ENCODE measurements at regions not wholly inside any gene's neighbourhood (a gene's known extent, or its start where the extent isn't known, plus 50 kb on each side); places are given as distances from the start of the nearest gene placed in this dataset.
"Not testable (repeated sequence)": the region's sequence is repeated elsewhere in the genome, so short reads cannot be mapped to it uniquely, and the experiment has no call there.

DNA sequence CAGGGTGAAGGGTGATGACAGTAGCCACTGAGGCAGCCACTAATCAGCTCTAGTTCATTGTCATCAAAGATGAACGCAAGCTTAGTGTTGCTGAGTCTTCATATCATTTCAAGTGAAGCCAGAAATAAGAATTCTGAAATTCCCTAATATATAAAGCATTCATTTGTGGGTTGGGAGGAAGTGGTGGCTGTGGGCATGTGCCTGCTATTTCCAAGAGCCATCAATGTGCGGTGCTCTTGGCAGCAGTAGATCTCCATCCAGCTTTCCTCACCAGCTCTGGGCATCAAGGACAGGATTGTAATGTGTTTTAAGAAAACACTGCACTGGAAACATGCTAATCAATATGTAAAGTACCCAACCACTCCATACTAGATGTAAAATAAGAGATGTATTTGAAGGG is 202.5 kb upstream of the AHR start:
- DNase-seq = no peak

DNA sequence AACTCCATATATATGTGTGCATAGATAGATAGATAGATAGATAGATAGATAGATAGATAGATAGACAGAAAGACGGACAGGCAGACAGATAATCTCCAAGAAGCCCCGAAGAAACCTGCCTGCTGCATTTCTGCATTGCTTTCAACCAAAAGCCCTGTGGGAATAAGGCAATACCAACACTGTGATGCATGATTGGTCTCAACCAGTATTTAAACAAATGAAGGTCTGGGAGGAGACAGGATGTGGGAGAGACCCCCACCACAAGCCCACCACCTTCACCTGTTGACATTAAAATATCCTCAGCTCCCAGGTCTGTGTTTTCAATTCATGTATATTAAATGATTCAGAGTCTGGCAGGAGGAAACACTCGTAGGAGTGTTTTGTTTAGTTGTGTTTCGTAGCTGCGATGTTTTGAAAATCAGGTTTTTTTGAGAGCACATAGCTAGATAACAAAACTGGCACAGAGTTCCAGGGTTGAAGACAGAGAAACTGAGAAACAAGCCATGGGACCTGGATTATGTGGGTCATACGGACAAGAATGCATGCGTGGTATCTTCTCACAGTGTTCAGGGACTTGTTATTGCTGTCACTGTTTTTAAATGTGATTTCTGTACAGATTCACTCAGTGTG is 200.7 kb upstream of the AHR start:
- no peak for DNase-seq

- DNase-seq = no peak
These were observed 199.9 kb upstream of the AHR start for GRCh38 chr7:17098515-17098914.

DNA sequence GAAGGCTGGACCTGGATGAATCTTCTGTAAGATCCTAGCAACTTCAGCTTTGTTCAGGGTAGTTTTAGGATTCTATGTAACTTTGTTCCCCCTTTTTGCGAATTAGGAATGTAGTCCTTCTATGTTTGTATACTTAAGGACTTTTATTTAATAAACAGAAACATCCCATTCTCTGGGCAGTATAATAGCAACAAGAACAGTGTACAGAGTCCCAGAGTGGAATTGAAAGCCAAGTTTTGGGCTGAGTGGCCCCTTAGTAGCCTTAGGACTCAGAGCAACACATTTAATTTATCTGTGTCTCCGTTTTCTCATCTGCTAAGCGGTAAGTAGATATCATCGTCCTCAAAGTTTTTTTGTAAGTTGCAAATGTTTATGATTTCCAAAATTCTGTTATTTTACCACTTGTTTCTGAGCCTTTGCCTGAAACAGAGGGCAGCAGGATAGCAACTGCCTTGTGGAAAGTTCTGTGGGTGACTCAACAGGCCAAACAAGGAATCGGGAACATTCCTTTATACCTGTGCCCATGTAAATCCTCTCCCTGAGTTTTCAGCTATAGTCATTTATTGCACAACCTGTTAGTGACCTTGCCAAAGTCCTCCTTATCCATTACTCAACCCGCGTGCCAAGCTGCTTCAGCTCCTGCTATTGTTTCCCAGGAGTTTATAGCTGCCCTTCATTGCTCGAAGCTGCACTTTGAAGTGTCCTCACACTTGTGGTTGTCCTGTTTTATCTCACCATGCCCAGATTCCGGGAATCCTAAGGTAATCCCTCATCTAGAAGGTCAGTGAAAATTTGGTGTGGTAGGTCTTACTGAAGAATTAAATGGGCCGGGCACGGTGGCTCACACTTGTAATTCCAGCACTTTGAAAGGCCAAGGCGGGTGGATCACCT is 199.1 kb upstream of the AHR start:
- no peak for DNase-seq

- DNase-seq = not testable (repeated sequence)
These were observed 198.4 kb upstream of the AHR start for GRCh38 chr7:17099974-17100509.

GRCh38 chr7:17101207-17101696 is 197.2 kb upstream of the AHR start:
- DNase-seq = no peak

DNA sequence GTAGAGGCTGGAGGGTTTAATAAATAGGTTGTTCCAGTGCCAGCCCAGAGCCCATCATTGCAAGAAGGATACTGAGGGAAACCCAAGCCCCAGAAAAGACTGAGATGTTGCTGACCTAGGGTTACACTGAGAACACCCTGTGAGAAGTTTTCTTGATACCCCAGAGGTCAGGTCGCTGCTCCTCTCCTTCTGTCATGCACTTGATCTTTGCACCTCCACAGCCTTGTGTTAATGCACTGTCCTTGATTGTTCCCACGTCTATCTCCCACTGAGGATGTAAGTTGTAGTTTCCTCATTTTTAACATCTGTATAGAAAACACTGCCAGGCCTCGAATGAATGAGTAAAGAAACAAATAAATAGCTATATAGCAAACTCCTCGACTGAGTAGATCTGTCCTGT is 195.3 kb upstream of the AHR start:
- DNase-seq = no peak

DNA sequence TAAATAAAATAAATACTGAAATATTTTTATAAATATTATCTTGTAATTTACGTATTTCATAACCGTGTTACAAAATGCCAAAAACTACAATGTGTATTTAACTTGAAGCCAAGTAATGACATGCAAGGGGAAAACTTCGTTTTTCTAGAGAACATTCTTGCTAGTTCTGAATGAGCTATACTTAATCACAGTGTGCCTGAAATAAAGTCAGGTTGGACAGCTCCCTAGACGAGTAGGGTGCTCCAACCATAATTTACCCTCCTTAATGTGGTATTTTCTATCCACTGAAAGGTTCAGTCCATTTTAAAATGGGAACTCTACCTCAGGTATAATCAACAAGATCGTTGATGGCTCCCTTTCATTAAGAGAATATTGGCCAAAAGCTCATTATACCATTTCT is 194.5 kb upstream of the AHR start:
- no peak for DNase-seq

DNA sequence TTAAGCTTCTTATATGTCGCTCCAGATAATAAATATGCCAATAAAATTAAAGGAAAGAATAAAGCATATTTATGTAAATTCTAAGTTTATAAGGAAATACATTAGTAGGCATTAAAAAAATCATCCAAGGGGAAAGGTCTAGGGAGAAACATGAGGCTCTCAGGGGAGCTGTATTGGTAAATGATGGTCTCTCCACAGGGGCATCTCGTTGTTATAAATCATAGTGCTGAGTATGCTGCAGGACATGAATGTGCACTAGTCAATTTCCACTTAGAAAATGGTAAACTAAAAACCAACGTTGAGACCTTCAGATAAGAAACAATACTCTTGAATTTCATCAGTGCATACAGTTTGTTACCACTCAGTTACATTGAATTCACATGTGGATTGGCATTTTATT is 194.0 kb upstream of the AHR start:
- DNase-seq = no peak

GRCh38 chr7:17105701-17106100 is 192.8 kb upstream of the AHR start:
- DNase-seq = no peak

DNA sequence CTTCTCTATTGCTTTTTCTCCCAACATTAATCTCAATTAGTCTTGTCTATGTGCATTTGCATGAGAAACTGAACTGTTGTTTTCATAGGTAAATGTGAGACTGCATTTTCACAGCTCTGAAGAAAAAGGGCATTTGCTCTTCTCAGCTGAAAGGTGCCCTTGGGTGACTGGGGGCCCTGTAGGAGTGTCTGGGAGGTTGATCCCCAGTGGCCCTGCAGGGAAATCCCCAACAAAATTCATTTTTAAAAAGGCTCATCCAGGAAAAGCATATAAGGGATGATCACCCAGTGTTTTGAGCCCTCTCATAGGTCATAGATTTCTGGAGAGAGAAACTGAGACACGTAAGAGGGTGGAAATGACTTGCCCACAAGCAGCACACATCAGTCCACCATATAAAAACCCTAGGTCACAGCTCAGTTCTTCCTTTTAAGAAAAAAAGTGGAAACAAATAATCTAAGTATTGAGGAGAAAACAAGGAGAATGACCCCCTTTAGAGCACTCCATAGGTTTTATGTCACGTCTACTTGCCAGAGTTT is 190.3 kb upstream of the AHR start:
- DNase-seq = no peak

DNA sequence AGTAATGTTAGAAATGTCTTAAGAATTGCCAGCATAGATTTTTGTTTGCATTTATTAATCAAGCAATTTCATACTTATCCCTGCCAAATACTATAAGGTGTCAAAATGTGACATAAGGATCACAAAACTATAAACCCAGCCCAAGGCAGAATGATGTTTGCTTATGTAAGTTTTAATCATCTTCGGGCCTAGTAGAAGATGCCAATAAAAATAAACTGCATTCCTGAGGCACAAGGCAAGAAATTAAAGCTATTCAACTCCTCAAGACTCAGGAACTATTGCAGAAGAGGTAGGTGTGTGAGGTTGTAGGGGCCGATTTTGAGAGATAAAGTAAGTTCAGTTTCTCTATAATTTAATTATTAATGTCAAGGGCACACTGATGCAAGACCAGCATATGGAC is 189.4 kb upstream of the AHR start:
- no peak for DNase-seq

GRCh38 chr7:17113770-17114169 is 184.7 kb upstream of the AHR start:
- DNase-seq = not testable (repeated sequence)

DNA sequence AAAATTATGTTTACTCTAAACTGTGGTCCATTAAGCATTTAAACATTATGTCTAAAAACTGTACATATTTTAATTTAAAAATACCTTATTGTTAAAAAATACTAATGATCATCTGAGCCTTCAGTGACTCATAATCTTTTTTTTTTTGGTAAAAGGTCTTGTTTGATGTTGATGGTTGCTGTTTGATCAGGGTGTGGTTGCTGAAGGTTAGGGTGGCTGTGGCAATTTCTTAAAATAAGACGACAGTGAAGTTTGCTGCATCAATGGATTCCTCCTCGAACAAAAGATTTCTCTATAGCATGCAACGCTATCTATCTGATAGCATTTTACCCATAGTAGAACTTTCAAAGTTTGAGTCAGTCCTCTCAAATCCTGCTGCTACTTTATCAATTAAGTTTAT is 180.0 kb upstream of the AHR start:
- no peak for DNase-seq

DNA sequence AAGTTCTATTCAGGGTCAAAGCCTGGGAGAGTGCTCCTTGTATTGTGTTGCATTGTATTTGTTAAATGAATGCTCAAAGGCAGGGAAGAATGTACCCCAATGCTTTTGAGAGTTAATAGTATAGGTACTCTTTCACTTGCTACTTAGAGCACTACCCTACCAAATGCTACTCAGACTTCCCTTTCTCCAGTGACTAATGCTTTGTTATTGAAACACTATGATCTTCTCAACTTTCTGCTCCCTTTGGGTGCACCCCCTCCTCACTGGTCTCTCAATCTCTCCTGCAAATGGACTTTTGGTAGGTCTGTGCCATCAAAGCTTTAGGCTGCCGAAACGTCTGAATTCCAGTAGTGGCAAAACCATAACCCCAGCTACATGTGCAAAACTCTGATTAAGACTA is 177.7 kb upstream of the AHR start:
- DNase-seq = no peak

GRCh38 chr7:17121671-17122070 is 176.8 kb upstream of the AHR start:
- no peak for DNase-seq

DNA sequence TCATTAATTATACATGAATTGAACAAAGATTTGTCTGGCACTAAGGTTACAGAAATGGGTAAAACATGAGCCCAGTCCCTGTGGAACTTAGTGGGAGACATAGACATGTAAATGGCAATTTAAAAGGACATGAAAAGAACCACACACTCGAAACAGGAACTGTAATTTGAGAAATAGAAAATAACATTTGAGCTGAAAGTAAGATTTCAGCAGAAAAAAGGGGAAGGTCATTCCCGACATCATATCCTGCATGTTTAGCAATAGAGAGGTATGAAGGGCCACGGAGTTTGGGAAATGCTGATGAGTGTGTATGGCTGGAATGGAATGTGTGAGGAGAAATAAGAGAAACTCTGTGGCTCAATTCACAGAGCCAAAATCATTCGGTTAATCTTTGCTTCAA is 175.4 kb upstream of the AHR start:
- DNase-seq = peak; percentile 18

DNA sequence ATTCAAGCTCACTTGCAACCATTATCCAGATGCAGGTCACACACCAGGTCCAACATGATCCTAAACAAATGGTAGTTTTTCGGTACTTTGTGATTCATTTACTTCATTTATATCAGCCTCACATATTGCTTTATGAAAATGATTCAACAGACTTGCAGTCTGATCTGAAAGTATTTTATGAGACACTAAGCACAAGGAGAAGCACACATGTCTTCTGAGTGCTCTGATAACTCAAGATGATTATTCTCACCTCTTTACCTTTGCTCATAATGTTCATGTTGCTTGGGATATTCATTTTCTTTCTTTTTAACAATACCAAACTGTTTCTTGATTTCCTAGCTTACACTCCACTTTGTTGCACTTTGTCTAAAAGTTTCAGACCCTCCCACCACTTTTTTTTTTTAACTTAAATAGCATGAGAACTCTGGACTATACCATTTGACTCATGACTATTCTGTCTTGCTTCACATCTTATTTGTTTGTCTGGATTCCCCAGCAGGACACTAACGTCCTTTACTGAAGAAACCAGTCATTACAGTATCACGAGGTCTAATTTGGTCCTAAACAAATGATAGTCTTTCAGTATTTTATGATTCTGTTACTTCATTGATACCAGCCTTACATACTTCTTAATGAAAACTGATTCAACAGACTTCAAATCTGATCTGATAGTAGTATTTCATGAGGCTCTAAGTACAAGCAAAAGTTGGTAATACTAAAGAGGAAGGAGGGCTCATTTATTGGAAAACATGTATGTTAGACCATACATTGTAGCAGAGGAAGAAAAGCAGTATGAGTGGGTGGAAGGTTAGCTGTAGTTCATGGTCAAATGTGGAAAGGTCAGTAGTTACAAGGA is 171.8 kb upstream of the AHR start:
- no peak for DNase-seq

DNA sequence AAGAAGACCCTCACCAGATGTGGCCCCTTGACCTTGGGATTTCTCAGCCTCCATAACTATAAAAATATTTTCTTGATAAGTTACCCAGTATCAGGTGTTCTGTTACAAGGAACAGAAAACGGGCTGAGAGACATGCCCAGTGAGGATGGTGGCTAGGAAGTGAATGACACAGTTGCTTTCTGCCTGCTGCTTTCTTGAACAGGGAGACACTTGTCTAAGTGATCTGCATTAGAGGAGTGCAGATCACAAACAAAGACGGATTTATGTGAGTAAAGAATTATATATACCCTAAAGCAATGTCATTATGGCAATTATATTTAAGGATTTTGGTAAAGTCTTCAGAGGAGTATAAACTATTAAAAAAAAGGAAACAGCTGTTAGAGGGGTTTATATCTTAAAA is 169.2 kb upstream of the AHR start:
- no peak for DNase-seq

- no peak for DNase-seq
These were observed 168.0 kb upstream of the AHR start for GRCh38 chr7:17130281-17131059.

DNA sequence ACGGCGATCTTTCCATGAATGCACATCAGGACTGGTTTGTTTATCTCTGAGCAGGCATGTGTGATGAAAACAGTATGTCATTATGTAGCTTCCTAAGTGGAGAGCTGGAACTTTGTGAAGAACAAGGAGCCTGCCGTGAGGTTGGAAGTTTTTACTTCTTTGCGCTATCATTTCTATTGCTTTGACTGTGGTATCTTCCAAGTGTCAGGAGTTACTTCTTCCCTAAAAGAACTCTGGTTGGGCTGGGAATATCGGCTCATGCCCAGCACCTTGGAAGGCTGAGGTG is 167.4 kb upstream of the AHR start:
- DNase-seq = no peak

DNA sequence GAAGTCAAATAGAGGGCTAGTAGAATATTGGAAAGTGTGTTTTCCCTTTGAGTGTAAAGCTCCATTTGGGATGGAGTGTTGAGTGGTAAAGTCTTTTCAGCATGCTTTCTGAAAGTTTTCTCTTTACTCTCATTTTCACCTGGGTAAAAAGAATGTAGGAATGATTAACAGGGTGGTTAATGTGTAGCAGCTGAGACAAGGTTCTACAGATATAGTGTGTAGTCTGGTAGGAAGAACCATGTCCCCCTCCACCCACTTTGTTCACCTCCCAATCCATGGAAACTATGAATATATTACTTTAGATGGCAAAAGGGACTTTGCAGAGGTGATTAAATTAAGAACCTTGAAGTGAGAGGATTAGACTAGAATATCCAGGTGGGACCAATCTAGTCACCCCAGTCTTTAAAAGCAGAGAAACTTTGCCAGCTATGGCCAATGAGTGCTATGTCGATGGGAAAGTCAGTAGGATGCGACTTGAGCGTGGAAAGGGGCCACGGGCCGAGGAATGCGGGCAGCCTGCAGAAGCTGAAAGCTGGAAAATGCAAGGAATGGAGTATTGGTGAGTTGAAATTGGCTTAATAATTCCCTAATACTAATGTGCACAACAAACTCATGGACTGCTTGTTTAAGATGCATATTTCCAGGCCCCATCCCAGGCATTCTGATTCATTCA is 166.3 kb upstream of the AHR start:
- no peak for DNase-seq
